ENCODE measurements at regions not wholly inside any gene's neighbourhood (a gene's known extent, or its start where the extent isn't known, plus 50 kb on each side); places are given as distances from the start of the nearest gene placed in this dataset.
"Not testable (repeated sequence)": the region's sequence is repeated elsewhere in the genome, so short reads cannot be mapped to it uniquely, and the experiment has no call there.

GRCh38 chr1:76725864-76726619 is 141.2 kb upstream of the ST6GALNAC5 start:
- no peak for FAIRE-seq
- Histone ChIP-seq H3K4me1 (ENCODE audit: control insufficient read depth in 2 of 3, insufficient read depth in 2 of 3, low read depth in 1 of 3, low read length in 3 of 3) (no peaks in the 10 kb centered on the region), H3K9ac (ENCODE audit: low read length in 3 of 3) (no peak overlapping the region), H3K27ac (ENCODE audit: low read depth in 2 of 2, low read length in 2 of 2) (no peak overlapping the region), H3K36me3 (ENCODE audit: control insufficient read depth in 2 of 3, insufficient read depth in 3 of 3, low read length in 3 of 3) (no peaks in the 10 kb centered on the region), H3K27me3 (ENCODE audit: control insufficient read depth, insufficient read depth, low read length) (no peaks in the 10 kb centered on the region), H3K4me3 (ENCODE audit: low read length in 3 of 3) (no peak overlapping the region), H3K9me3 (ENCODE audit: control insufficient read depth in 2 of 3, insufficient read depth in 1 of 3, low read length in 3 of 3) (no peaks in the 10 kb centered on the region)
- intact Hi-C loops (cut with DNase I): no loop called here
- DNase-seq: peak in 1 of 5 donors; percentile 15
- no peak for TF ChIP-seq CTCF (IDR thresholded peaks at IDR 0.05; ENCODE audit: borderline replicate concordance, extremely low read depth, insufficient read depth)

DNA sequence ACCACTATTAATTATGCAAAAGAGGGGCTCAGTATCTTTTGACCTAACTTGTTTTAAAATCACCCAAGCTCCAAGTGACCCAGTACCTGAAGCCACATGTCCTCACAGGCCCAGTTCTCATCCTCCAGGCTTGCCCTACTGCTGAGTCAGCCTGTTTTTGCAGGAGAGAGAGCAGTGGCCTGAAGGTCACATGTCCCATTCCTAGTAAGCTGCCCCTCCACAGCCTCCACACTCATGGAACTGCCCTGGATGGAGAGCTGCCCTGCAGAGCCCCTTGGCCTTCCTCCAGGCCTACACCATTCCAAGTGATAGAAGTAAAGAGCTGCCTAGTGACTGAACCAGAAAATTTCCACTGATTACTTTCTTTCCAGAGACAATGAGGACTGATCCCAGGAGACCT is 139.8 kb upstream of the ST6GALNAC5 start:
- Histone ChIP-seq H3K27me3 (ENCODE audit: control insufficient read depth, insufficient read depth, low read length) (no peaks in the 10 kb centered on the region), H3K4me1 (ENCODE audit: control insufficient read depth in 2 of 3, insufficient read depth in 2 of 3, low read depth in 1 of 3, low read length in 3 of 3) (no peaks in the 10 kb centered on the region), H3K9ac (ENCODE audit: low read length in 3 of 3) (no peak overlapping the region), H3K36me3 (ENCODE audit: control insufficient read depth in 2 of 3, insufficient read depth in 3 of 3, low read length in 3 of 3) (no peaks in the 10 kb centered on the region), H3K27ac (ENCODE audit: low read depth in 2 of 2, low read length in 2 of 2) (no peak overlapping the region), H3K9me3 (ENCODE audit: control insufficient read depth in 2 of 3, insufficient read depth in 1 of 3, low read length in 3 of 3) (no peaks in the 10 kb centered on the region), H3K4me3 (ENCODE audit: low read length in 3 of 3) (no peak overlapping the region)
- FAIRE-seq (no peak), DNase-seq (no peak)
- intact Hi-C loops (cut with DNase I): no loop called here
- no peak for TF ChIP-seq CTCF (IDR thresholded peaks at IDR 0.05; ENCODE audit: borderline replicate concordance, extremely low read depth, insufficient read depth)

DNA sequence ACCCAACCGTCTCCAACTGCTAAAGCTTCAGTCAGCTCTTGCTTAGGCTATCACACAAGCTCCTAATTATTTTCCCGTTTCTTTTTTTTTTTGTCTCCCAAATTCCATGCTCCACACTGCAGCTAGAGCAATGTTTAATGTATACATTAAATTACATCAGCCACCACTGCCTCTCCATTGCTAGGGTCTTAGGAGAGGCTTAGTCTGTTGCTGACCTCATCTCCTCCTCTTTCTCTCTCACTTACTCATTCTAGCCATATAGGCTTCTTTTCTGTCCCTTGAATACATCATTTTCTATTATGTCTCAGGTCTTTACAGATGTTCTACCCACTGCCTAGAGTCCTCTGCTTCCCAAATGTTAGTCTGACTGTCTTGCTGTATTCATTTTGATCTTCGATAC is 138.1 kb upstream of the ST6GALNAC5 start:
- no peak for TF ChIP-seq CTCF (IDR thresholded peaks at IDR 0.05; ENCODE audit: borderline replicate concordance, extremely low read depth, insufficient read depth)
- DNase-seq (no peak), FAIRE-seq (no peak)
- no peaks in the 10 kb centered on the region for H3K4me1 ChIP-seq (ENCODE audit: control insufficient read depth in 2 of 3, insufficient read depth in 2 of 3, low read depth in 1 of 3, low read length in 3 of 3)
- no peaks in the 10 kb centered on the region for H3K36me3 ChIP-seq (ENCODE audit: control insufficient read depth in 2 of 3, insufficient read depth in 3 of 3, low read length in 3 of 3)
- no peak overlapping the region for H3K4me3 ChIP-seq (ENCODE audit: low read length in 3 of 3)
- H3K9ac ChIP-seq (ENCODE audit: low read length in 3 of 3): no peak overlapping the region
- no peaks in the 10 kb centered on the region for H3K27me3 ChIP-seq (ENCODE audit: control insufficient read depth, insufficient read depth, low read length)
- intact Hi-C loops (cut with DNase I): no loop called here
- H3K27ac ChIP-seq (ENCODE audit: low read depth in 2 of 2, low read length in 2 of 2): no peak overlapping the region
- no peaks in the 10 kb centered on the region for H3K9me3 ChIP-seq (ENCODE audit: control insufficient read depth in 2 of 3, insufficient read depth in 1 of 3, low read length in 3 of 3)

DNA sequence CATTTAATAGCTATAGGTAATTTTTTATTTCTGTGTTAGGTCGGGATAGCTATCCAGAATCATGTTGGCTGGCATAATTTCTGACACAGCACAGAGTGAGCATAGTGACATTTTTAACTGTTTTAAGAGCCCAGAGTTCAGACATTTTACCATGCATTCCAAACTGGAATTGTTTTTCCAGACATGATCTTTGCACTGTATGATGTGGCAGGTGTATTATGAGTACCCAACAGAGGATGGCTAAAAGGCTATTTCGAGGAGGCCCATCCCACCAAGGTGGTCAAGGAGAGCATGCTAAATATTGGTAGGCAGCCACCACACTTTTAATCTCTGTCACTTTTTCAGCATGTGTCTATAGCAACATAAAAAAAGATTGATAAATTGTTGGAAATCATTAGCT is 137.3 kb upstream of the ST6GALNAC5 start:
- intact Hi-C loops (cut with DNase I): no loop called here
- H3K36me3 ChIP-seq (ENCODE audit: control insufficient read depth in 2 of 3, insufficient read depth in 3 of 3, low read length in 3 of 3): no peaks in the 10 kb centered on the region
- no peaks in the 10 kb centered on the region for H3K27me3 ChIP-seq (ENCODE audit: control insufficient read depth, insufficient read depth, low read length)
- H3K27ac ChIP-seq (ENCODE audit: low read depth in 2 of 2, low read length in 2 of 2): no peak overlapping the region
- TF ChIP-seq CTCF (IDR thresholded peaks at IDR 0.05; ENCODE audit: borderline replicate concordance, extremely low read depth, insufficient read depth): no peak
- H3K4me1 ChIP-seq (ENCODE audit: control insufficient read depth in 2 of 3, insufficient read depth in 2 of 3, low read depth in 1 of 3, low read length in 3 of 3): no peaks in the 10 kb centered on the region
- DNase-seq (no peak), FAIRE-seq (no peak)
- H3K9ac ChIP-seq (ENCODE audit: low read length in 3 of 3): no peak overlapping the region
- no peaks in the 10 kb centered on the region for H3K9me3 ChIP-seq (ENCODE audit: control insufficient read depth in 2 of 3, insufficient read depth in 1 of 3, low read length in 3 of 3)
- H3K4me3 ChIP-seq (ENCODE audit: low read length in 3 of 3): no peak overlapping the region

DNA sequence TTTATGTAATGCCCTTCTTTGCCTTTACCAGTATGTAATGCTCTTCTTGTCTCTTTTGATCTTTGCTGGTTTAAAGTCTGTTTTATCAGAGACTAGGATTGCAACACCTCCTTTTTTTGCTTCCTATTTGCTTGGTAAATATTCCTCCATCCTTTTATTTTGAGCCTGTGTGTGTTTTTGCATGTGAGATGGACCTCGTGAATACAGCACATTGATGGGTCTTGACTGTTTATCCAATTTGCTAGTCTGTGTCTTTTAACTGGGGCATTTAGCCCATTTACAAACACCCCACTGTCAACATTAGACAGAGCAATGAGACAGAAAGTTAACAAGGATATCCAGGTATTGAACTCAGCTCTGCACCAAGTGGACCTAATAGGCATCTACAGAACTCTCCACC is 128.9 kb upstream of the ST6GALNAC5 start:
- DNase-seq; H3K4me3 ChIP-seq (ENCODE audit: low read length in 3 of 3); intact Hi-C loops (cut with DNase I); H3K27me3 ChIP-seq (ENCODE audit: control insufficient read depth, insufficient read depth, low read length); H3K36me3 ChIP-seq (ENCODE audit: control insufficient read depth in 2 of 3, insufficient read depth in 3 of 3, low read length in 3 of 3); FAIRE-seq; H3K9ac ChIP-seq (ENCODE audit: low read length in 3 of 3); H3K9me3 ChIP-seq (ENCODE audit: control insufficient read depth in 2 of 3, insufficient read depth in 1 of 3, low read length in 3 of 3); H3K4me1 ChIP-seq (ENCODE audit: control insufficient read depth in 2 of 3, insufficient read depth in 2 of 3, low read depth in 1 of 3, low read length in 3 of 3); H3K27ac ChIP-seq (ENCODE audit: low read depth in 2 of 2, low read length in 2 of 2): not testable (repeated sequence)
